Sigmoid colon (tissue), 4 donors: ENCODE measurements at regions not wholly inside any gene's neighbourhood (a gene's known extent, or its start where the extent isn't known, plus 50 kb on each side); places are given as distances from the start of the nearest gene placed in this dataset.
A peak's percentile ranks its signal among the peaks of the same experiment; 100 is the strongest.

ENCODE experiments used
- POLR2A ChIP-seq, 2 donors: fragments of 450-650 bp; IDR thresholded peaks; one replicate each; pipeline ENCODE4 v1.6.1; 2016; ENCODE audit warnings: antibody characterized with exemption in 2 of 2, mild to moderate bottlenecking in 2 of 2, moderate library complexity in 2 of 2
- POLR2AphosphoS5 ChIP-seq, 4 donors: sonication (generic); formaldehyde crosslinking; IDR thresholded peaks; one replicate each; pipeline ENCODE4 v1.6.1; 2017; ENCODE audit warnings: antibody characterized with exemption in 4 of 4
- TF ChIP-seq, protein P1 (sequence below), 4 experiments: fragments of 450-650 bp in 3 of 4; fragments of 200-600 bp in 1 of 4; IDR thresholded peaks; one replicate each; pipeline ENCODE4 v1.5.1; 2016 to 2019; ENCODE audit warnings: antibody characterized with exemption in 4 of 4, mild to moderate bottlenecking in 3 of 4, moderate library complexity in 2 of 4

DNA sequence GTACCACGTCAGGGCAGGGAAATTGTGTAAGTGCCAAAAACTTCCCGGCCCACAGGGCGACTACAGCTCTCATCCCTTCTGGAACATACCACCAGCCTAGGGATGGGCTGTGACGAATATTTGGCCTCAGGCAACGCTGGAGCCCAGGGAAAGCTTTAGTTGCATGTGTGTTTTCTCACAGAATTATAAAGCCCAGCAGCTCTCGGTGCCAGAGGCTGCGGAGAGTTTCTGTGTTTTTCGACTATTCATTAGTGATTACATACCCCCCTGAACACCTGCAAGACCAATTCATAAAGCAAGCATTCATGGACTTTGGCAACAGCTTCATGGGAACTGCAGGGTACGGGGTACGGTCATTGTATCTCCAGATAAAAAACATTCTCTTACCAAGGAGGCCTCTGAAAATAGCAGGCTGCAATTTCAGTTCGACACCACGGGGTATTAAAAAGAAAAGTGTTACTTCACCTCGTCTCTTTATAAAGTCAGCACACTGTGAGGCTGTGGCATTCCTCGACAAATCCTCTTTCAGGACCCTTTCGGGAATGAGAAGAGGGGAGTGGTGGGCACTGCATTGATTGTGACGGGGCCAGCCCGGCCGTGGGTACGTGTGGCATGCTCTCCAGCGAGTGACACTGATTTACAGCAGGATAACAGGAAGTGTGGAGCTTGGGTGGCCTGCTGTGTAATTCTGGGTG is 243.6 kb upstream of the SORL1-AS1 start:
- TF ChIP-seq POLR2A (IDR thresholded peaks at IDR 0.05) (no peak), POLR2AphosphoS5 (IDR thresholded peaks at IDR 0.05) (peak in 3 of 4 donors; percentile 22 to 39 (median 30))
- TF ChIP-seq, protein P1, sequence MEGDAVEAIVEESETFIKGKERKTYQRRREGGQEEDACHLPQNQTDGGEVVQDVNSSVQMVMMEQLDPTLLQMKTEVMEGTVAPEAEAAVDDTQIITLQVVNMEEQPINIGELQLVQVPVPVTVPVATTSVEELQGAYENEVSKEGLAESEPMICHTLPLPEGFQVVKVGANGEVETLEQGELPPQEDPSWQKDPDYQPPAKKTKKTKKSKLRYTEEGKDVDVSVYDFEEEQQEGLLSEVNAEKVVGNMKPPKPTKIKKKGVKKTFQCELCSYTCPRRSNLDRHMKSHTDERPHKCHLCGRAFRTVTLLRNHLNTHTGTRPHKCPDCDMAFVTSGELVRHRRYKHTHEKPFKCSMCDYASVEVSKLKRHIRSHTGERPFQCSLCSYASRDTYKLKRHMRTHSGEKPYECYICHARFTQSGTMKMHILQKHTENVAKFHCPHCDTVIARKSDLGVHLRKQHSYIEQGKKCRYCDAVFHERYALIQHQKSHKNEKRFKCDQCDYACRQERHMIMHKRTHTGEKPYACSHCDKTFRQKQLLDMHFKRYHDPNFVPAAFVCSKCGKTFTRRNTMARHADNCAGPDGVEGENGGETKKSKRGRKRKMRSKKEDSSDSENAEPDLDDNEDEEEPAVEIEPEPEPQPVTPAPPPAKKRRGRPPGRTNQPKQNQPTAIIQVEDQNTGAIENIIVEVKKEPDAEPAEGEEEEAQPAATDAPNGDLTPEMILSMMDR (IDR thresholded peaks at IDR 0.05), result no peak
